ENCODE measurements at regions not wholly inside any gene's neighbourhood (a gene's known extent, or its start where the extent isn't known, plus 50 kb on each side); places are given as distances from the start of the nearest gene placed in this dataset.

DNA sequence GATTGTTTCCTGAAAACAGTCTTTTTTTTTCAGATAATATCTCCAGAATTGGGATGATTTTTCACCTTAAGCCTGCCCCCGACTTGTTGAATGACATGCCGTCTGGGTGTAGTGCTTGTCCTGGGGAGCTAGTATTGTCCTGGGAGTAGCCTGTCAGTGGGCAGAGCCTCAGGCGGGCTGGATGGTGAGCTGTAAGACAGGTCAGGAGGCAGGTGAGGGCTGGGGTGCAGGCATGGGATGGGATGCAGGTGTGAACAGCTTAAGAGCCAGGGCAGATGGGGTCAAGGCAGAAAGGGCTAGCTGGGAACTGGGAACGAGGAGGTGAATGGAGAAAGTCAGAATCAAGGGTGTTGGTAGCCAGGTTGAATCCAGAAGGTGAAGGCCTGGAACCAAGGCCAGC lies 200.2 kb downstream of the CSNK2A3 start:
- TF ChIP-seq, protein P1, sequence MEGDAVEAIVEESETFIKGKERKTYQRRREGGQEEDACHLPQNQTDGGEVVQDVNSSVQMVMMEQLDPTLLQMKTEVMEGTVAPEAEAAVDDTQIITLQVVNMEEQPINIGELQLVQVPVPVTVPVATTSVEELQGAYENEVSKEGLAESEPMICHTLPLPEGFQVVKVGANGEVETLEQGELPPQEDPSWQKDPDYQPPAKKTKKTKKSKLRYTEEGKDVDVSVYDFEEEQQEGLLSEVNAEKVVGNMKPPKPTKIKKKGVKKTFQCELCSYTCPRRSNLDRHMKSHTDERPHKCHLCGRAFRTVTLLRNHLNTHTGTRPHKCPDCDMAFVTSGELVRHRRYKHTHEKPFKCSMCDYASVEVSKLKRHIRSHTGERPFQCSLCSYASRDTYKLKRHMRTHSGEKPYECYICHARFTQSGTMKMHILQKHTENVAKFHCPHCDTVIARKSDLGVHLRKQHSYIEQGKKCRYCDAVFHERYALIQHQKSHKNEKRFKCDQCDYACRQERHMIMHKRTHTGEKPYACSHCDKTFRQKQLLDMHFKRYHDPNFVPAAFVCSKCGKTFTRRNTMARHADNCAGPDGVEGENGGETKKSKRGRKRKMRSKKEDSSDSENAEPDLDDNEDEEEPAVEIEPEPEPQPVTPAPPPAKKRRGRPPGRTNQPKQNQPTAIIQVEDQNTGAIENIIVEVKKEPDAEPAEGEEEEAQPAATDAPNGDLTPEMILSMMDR (IDR thresholded peaks at IDR 0.05), result no peak
- TF ChIP-seq POLR2A (IDR thresholded peaks at IDR 0.05), result no peak

DNA sequence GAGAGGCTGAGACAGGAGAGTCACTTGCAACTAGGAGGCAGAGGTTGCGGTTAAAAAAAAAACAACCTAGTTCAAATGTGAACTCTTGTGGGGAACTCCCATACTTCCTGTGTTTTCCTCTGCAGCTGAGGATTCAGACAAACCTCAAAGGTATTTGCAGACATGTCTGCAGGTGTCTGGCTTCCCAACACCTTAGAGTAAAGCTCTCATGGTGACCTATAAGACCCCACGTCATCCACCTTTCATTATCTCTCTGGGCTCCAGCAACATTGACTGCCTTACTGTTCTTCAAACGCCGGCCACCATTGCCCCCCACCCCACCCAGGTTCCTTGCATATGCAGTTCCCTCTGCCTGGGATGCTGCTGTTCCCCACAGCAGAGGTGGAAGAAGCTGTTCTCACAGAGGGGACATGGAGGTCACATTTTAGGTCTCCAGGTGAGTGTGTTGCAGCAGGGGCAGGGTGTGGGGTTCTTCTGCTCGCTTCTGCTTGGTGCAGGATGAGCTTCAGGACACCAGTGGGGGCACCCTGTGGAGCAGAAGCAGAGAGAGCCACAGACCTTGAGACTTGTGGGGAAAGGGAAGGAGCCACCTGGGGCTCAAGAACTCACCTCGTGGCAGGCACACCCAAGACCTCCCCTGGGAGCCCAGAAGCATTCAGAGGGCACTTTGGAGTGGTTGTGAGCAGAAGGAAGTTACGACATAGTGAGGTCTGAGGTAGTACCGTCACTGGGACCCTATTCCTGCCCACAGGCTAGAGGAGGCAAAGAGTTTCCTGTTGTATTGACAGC lies 203.2 kb downstream of the CSNK2A3 start:
- H3K4me1 ChIP-seq, result peaks cover 0 to 22% (median 10%) of the 10 kb centered on the region in 12 donors
- H3K4me3 ChIP-seq, result no peak overlapping the region
- DNase-seq (no peak), ATAC-seq (no peak)
- no peaks in the 10 kb centered on the region for H3K36me3 ChIP-seq
- no peaks in the 10 kb centered on the region for H3K27me3 ChIP-seq
- 80 to 89% (median 86%) methylated on average over 8 of the region's 8 CpGs for WGBS, 4 donors
- no peaks in the 10 kb centered on the region for H3K9me3 ChIP-seq
- intact Hi-C loops (cut with DNase I), result loop anchor here in 4 of 10 donors (5.0 to 10.0 kb wide), 3 partner anchors 62 to 115 kb away; no protein-coding TSS in a partner anchor
- no peak overlapping the region for H3K27ac ChIP-seq
- TF ChIP-seq, protein P1 (IDR thresholded peaks at IDR 0.05), result no peak
- no peak for TF ChIP-seq POLR2A (IDR thresholded peaks at IDR 0.05)

More for the DNA sequence above, 200.2 kb downstream of the CSNK2A3 start:
- WGBS, 4 donors, result 93 to 97% (median 95%) methylated on average over 4 of the region's 4 CpGs
- DNase-seq (no peak), ATAC-seq (no peak)
- Histone ChIP-seq H3K4me3 (no peak overlapping the region), H3K4me1 (peaks cover 0 to 18% (median 10%) of the 10 kb centered on the region in 12 donors), H3K36me3 (no peaks in the 10 kb centered on the region), H3K27ac (no peak overlapping the region), H3K27me3 (no peaks in the 10 kb centered on the region), H3K9me3 (no peaks in the 10 kb centered on the region)
- intact Hi-C loops (cut with DNase I), result loop anchor here in 2 of 10 donors (10.0 kb wide), 2 partner anchors 112 to 118 kb away; no protein-coding TSS in a partner anchor

DNA sequence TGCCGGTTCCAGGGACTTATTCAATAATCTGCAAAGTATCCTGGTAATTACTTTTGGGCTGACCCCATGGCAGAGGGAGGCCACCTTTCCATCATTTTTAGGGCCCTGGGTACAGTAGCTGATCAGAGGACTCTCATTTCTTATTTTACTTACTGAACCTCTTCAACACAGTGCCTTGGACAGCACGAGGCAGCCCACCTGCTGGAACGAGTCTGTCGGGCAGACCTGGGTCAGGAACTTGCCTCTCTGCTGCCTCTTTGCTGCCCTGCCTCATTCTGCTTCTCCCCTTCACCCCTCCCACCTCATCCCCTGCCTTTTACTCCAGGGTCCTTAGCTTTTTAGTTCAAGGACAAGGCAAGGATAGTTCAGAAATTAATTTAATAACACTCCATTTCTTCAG lies 204.5 kb downstream of the CSNK2A3 start:
- ATAC-seq, result no peak
- no peak for TF ChIP-seq POLR2A (IDR thresholded peaks at IDR 0.05)
- TF ChIP-seq, protein P1 (IDR thresholded peaks at IDR 0.05), result no peak
- Histone ChIP-seq H3K36me3 (no peaks in the 10 kb centered on the region), H3K9me3 (no peaks in the 10 kb centered on the region), H3K27me3 (no peaks in the 10 kb centered on the region), H3K4me1 (peaks cover 0 to 22% (median 10%) of the 10 kb centered on the region in 12 donors), H3K27ac (peak overlapping the region in 10 of 12 donors; percentile 4 to 82 (median 63)), H3K4me3 (no peak overlapping the region)
- no peak for DNase-seq
- intact Hi-C loops (cut with DNase I), result loop anchor here in 2 of 10 donors (5.0 to 10.0 kb wide), 2 partner anchors 64 to 114 kb away; no protein-coding TSS in a partner anchor
- WGBS, 4 donors, result 71 to 77% (median 74%) methylated on average over 4 of the region's 4 CpGs

DNA sequence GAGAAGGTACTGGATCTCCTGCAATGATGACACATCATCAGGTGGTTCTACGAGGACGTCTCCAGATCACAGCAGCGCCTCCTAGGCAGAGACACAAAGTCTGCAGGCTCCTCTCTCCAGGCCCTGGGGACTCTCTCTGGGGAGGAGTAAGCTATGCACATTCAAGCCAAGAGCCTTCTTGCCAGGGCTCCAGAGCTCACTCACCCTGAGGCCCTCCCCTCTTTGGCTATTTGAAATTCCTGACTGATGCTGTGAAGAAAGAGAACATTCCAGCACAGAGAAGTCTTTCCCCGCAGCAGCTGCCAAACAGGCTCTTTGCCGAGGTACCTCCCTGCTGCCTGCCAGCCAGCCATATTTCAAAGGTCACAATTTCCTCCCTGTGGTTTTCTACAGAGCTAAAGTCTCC lies 204.9 kb downstream of the CSNK2A3 start:
- peak overlapping the region in 10 of 12 donors; percentile 4 to 82 (median 63) for H3K27ac ChIP-seq
- WGBS, 4 donors, result 18 to 28% (median 26%) methylated on average over 5 of the region's 5 CpGs
- DNase-seq, result peak; percentile 65 to 89 (median 81)
- no peaks in the 10 kb centered on the region for H3K27me3 ChIP-seq
- no peak for TF ChIP-seq POLR2A (IDR thresholded peaks at IDR 0.05)
- TF ChIP-seq, protein P1 (IDR thresholded peaks at IDR 0.05), result peak in 7 of 12 donors; percentile 22 to 59 (median 51)
- ATAC-seq, result peak; percentile 97 to 99 (median 98)
- H3K9me3 ChIP-seq, result no peaks in the 10 kb centered on the region
- H3K4me3 ChIP-seq, result no peak overlapping the region
- H3K36me3 ChIP-seq, result no peaks in the 10 kb centered on the region
- intact Hi-C loops (cut with DNase I), result loop anchor here in 2 of 10 donors (5.0 to 10.0 kb wide), 2 partner anchors 64 to 113 kb away; no protein-coding TSS in a partner anchor
- H3K4me1 ChIP-seq, result peaks cover 0 to 22% (median 10%) of the 10 kb centered on the region in 12 donors
